ENCODE measurements at regions not wholly inside any gene's neighbourhood (a gene's known extent, or its start where the extent isn't known, plus 50 kb on each side); places are given as distances from the start of the nearest gene placed in this dataset.
"Not testable (repeated sequence)": the region's sequence is repeated elsewhere in the genome, so short reads cannot be mapped to it uniquely, and the experiment has no call there.

- no peak for DNase-seq
Measured at GRCh38 chr6:144896871-144897270, 611.7 kb downstream of the UTRN start.

GRCh38 chr6:144897441-144897921 is 612.3 kb downstream of the UTRN start:
- no peak for DNase-seq

- DNase-seq, result no peak
Measured at GRCh38 chr6:144898052-144898689, 613.0 kb downstream of the UTRN start.

- no peak for DNase-seq
Measured at GRCh38 chr6:144898741-144899140, 613.6 kb downstream of the UTRN start.

- no peak for DNase-seq
Measured at GRCh38 chr6:144899161-144899560, 614.0 kb downstream of the UTRN start.

- DNase-seq, result no peak
Measured at GRCh38 chr6:144901412-144901811, 616.3 kb downstream of the UTRN start.

GRCh38 chr6:144908004-144908403 is 622.9 kb downstream of the UTRN start:
- no peak for DNase-seq

GRCh38 chr6:144909753-144910285 is 624.7 kb downstream of the UTRN start:
- no peak for DNase-seq

- no peak for DNase-seq
Measured at GRCh38 chr6:144911322-144911721, 626.2 kb downstream of the UTRN start.

- no peak for DNase-seq
Measured at GRCh38 chr6:144912474-144912873, 627.3 kb downstream of the UTRN start.

- no peak for DNase-seq
Measured at GRCh38 chr6:144918073-144918472, 632.9 kb downstream of the UTRN start.

- no peak for DNase-seq
Measured at GRCh38 chr6:144919560-144919959, 634.4 kb downstream of the UTRN start.

GRCh38 chr6:144920391-144920961 is 635.3 kb downstream of the UTRN start:
- no peak for DNase-seq

GRCh38 chr6:144921206-144921975 is 636.3 kb downstream of the UTRN start:
- no peak for DNase-seq

- DNase-seq, result no peak
Measured at GRCh38 chr6:144922120-144922722, 637.1 kb downstream of the UTRN start.

GRCh38 chr6:144922771-144923490 is 637.8 kb downstream of the UTRN start:
- not testable (repeated sequence) for DNase-seq

- not testable (repeated sequence) for DNase-seq
Measured at GRCh38 chr6:144923491-144923787, 638.3 kb downstream of the UTRN start.

GRCh38 chr6:144928847-144929246 is 643.7 kb downstream of the UTRN start:
- no peak for DNase-seq

GRCh38 chr6:144929262-144929661 is 644.1 kb downstream of the UTRN start:
- DNase-seq, result no peak

GRCh38 chr6:144931172-144932035 is 646.3 kb downstream of the UTRN start:
- DNase-seq, result peak; percentile 3 to 18

- no peak for DNase-seq
Measured at GRCh38 chr6:144932621-144933020, 647.5 kb downstream of the UTRN start.

- DNase-seq, result no peak
Measured at GRCh38 chr6:144935181-144935580, 650.0 kb downstream of the UTRN start.

Data from activated CD4-positive, alpha-beta T cell treated with anti-CD3 and anti-CD28 coated beads for 4 hours (primary cell).